ENCODE measurements at regions not wholly inside any gene's neighbourhood (a gene's known extent, or its start where the extent isn't known, plus 50 kb on each side); places are given as distances from the start of the nearest gene placed in this dataset.

DNA sequence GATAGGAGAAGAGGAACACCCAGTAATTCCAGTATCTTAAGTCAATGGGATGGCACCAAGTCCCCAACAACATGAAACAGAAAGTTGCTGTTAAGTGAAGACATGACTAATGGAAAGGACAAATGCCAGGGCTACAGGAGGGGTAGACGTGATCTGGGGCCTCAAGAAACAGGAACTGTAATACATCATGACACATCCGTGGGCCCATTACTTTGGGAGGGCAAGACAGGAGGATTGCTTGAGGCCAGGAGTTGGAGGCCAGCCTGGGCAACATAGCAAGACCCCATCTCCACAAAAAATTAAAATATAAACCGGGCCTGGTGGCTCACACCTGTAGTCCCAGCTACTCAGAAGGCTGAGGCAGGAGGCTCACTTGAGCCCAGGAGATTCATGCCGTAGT is 408.6 kb upstream of the PRKCQ start:
- TF ChIP-seq TCF7L2 (IDR thresholded peaks at IDR 0.05; ENCODE audit: borderline replicate concordance, extremely low read depth, insufficient read depth, insufficient read length) (no peak), POLR2A (IDR thresholded peaks at IDR 0.05; ENCODE audit: borderline replicate concordance, extremely low read depth, insufficient read depth, insufficient read length) (no peak)

All from HCT116 (cell line).